Glutamatergic neuron (in vitro differentiated cells): ENCODE measurements at regions not wholly inside any gene's neighbourhood (a gene's known extent, or its start where the extent isn't known, plus 50 kb on each side); places are given as distances from the start of the nearest gene placed in this dataset.

Source experiments
- DNase-seq: peaks from one replicate; pipeline ENCODE4 v3.0.0; 2022
- H3K27ac Mint-ChIP-seq: one replicate; pipeline ENCODE4 v1.8.0; 2020; ENCODE audit warnings: mild to moderate bottlenecking, mixed read lengths, inconsistent platforms; ENCODE audit not compliant: unreplicated experiment
- H3K27me3 Mint-ChIP-seq: one replicate; pipeline ENCODE4 v1.8.0; 2020; ENCODE audit warnings: mild to moderate bottlenecking, moderate library complexity, mixed read lengths, inconsistent platforms; ENCODE audit not compliant: unreplicated experiment
- H3K36me3 Mint-ChIP-seq: one replicate; pipeline ENCODE4 v1.8.0; 2020; ENCODE audit warnings: mild to moderate bottlenecking, mixed read lengths, inconsistent platforms; ENCODE audit not compliant: unreplicated experiment
- H3K4me1 Mint-ChIP-seq: one replicate; pipeline ENCODE4 v1.8.0; 2020; ENCODE audit warnings: mild to moderate bottlenecking, low read depth, mixed read lengths, inconsistent platforms; ENCODE audit not compliant: unreplicated experiment
- H3K4me3 Mint-ChIP-seq: one replicate; pipeline ENCODE4 v1.8.0; 2020; ENCODE audit warnings: mild to moderate bottlenecking, mixed read lengths, inconsistent platforms; ENCODE audit not compliant: unreplicated experiment
- H3K9me3 Mint-ChIP-seq: one replicate; pipeline ENCODE4 v1.8.0; 2020; ENCODE audit warnings: mild to moderate bottlenecking, moderate library complexity, mixed read lengths, inconsistent platforms; ENCODE audit not compliant: unreplicated experiment
- CTCF ChIP-seq: fragments of 200-600 bp; sonication (generic); IDR thresholded peaks from one replicate; pipeline ENCODE4 v1.5.0; 2021; ENCODE audit not compliant: partially characterized antibody, unreplicated experiment

GRCh38 chr7:16063716-16064675, 357.3 kb downstream of the CRPPA start:
- peak overlapping the region; percentile 83 for H3K27ac Mint-ChIP-seq
- peak overlapping the region; percentile 60 for H3K4me3 Mint-ChIP-seq
- no peak for TF ChIP-seq CTCF
- peaks cover 37% of the 10 kb centered on the region for H3K4me1 Mint-ChIP-seq
- H3K9me3 Mint-ChIP-seq: peaks cover 4% of the 10 kb centered on the region
- peaks cover 10% of the 10 kb centered on the region for H3K27me3 Mint-ChIP-seq
- no peaks in the 10 kb centered on the region for H3K36me3 Mint-ChIP-seq
- DNase-seq: no peak

- Mint-ChIP-seq H3K4me1 (peaks cover 36% of the 10 kb centered on the region), H3K36me3 (no peaks in the 10 kb centered on the region), H3K9me3 (peaks cover 4% of the 10 kb centered on the region), H3K4me3 (no peak overlapping the region), H3K27me3 (peaks cover 10% of the 10 kb centered on the region), H3K27ac (peak overlapping the region; percentile 76)
- no peak for TF ChIP-seq CTCF
- DNase-seq: no peak
These were observed 358.1 kb downstream of the CRPPA start for GRCh38 chr7:16063221-16063620.

- H3K4me1 Mint-ChIP-seq: peaks cover 30% of the 10 kb centered on the region
- TF ChIP-seq CTCF: no peak
- no peaks in the 10 kb centered on the region for H3K36me3 Mint-ChIP-seq
- H3K4me3 Mint-ChIP-seq: no peak overlapping the region
- H3K27ac Mint-ChIP-seq: no peak overlapping the region
- DNase-seq: no peak
- peaks cover 4% of the 10 kb centered on the region for H3K9me3 Mint-ChIP-seq
- peaks cover 10% of the 10 kb centered on the region for H3K27me3 Mint-ChIP-seq
These were observed 359.1 kb downstream of the CRPPA start for GRCh38 chr7:16062269-16062668.

GRCh38 chr7:16061630-16062029, 359.7 kb downstream of the CRPPA start:
- H3K27me3 Mint-ChIP-seq: peaks cover 10% of the 10 kb centered on the region
- no peak overlapping the region for H3K4me3 Mint-ChIP-seq
- no peak for DNase-seq
- H3K9me3 Mint-ChIP-seq: peaks cover 4% of the 10 kb centered on the region
- TF ChIP-seq CTCF: no peak
- no peaks in the 10 kb centered on the region for H3K36me3 Mint-ChIP-seq
- no peak overlapping the region for H3K27ac Mint-ChIP-seq
- peaks cover 26% of the 10 kb centered on the region for H3K4me1 Mint-ChIP-seq

GRCh38 chr7:16061011-16061410, 360.3 kb downstream of the CRPPA start:
- Mint-ChIP-seq H3K4me3 (no peak overlapping the region), H3K36me3 (no peaks in the 10 kb centered on the region), H3K27ac (no peak overlapping the region), H3K27me3 (peaks cover 10% of the 10 kb centered on the region), H3K9me3 (peaks cover 4% of the 10 kb centered on the region), H3K4me1 (peaks cover 26% of the 10 kb centered on the region)
- TF ChIP-seq CTCF: no peak
- DNase-seq: no peak
